ENCODE measurements at regions not wholly inside any gene's neighbourhood (a gene's known extent, or its start where the extent isn't known, plus 50 kb on each side); places are given as distances from the start of the nearest gene placed in this dataset.

- TF ChIP-seq ZNF740 (CRISPR knock-in tag; IDR thresholded peaks at IDR 0.05) = no peak
- TF ChIP-seq ZNF740 (tag; IDR thresholded peaks at IDR 0.05) = no peak
- TF ChIP-seq ZNF407 (IDR thresholded peaks at IDR 0.05; ENCODE audit: low read depth) = no peak
- TF ChIP-seq NR2F6 (CRISPR knock-in tag; IDR thresholded peaks at IDR 0.05) = no peak
- TF ChIP-seq ZNF224 (CRISPR knock-in tag; IDR thresholded peaks at IDR 0.05) = no peak
These were observed 233.3 kb upstream of the FOXN3 start (continued) for GRCh38 chr14:89650077-89650978.
